ENCODE measurements at regions not wholly inside any gene's neighbourhood (a gene's known extent, or its start where the extent isn't known, plus 50 kb on each side); places are given as distances from the start of the nearest gene placed in this dataset.

DNA sequence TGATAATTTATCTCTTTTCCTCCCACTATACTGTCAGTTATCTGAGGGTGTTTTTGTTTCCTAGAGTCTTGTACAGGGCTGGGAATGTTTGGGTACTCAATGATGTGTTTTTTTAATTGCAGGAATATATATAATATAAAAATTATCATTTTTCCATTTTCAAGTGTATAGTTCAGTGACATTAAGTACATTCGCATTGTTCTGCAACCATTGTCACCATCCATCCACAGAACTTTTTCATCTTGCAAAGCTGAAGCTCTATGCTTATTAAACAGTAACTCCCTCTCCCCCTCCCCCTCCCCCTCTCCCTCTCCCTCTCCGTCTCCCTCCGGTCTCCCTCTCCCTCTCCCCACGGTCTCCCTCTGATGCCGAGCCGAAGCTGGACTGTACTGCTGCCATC is 93.0 kb upstream of the MANSC4 start:
- TF ChIP-seq ISL1 (CRISPR knock-in tag; IDR thresholded peaks at IDR 0.05) (no peak), ZFP3 (CRISPR knock-in tag; IDR thresholded peaks at IDR 0.05) (no peak), PPARA (CRISPR knock-in tag; IDR thresholded peaks at IDR 0.05; ENCODE audit: borderline replicate concordance) (no peak), ZFP30 (CRISPR knock-in tag; IDR thresholded peaks at IDR 0.05) (no peak), ESRRG (CRISPR knock-in tag; IDR thresholded peaks at IDR 0.05) (no peak), ZC3H10 (CRISPR knock-in tag; IDR thresholded peaks at IDR 0.05) (no peak), RARB (CRISPR knock-in tag; IDR thresholded peaks at IDR 0.05) (no peak), OSR1 (CRISPR knock-in tag; IDR thresholded peaks at IDR 0.05) (no peak), ARNTL (CRISPR knock-in tag; IDR thresholded peaks at IDR 0.05; ENCODE audit: borderline replicate concordance, low read depth) (no peak), TCF4 (CRISPR knock-in tag; IDR thresholded peaks at IDR 0.05; ENCODE audit: borderline replicate concordance) (no peak), CSDC2 (CRISPR knock-in tag; IDR thresholded peaks at IDR 0.05) (no peak), ZNF565 (CRISPR knock-in tag; conservative IDR thresholded peaks at IDR 0.05; ENCODE audit: low read depth) (no peak), ZNF70 (CRISPR knock-in tag; IDR thresholded peaks at IDR 0.05) (no peak)
- TF ChIP-seq, protein P1, sequence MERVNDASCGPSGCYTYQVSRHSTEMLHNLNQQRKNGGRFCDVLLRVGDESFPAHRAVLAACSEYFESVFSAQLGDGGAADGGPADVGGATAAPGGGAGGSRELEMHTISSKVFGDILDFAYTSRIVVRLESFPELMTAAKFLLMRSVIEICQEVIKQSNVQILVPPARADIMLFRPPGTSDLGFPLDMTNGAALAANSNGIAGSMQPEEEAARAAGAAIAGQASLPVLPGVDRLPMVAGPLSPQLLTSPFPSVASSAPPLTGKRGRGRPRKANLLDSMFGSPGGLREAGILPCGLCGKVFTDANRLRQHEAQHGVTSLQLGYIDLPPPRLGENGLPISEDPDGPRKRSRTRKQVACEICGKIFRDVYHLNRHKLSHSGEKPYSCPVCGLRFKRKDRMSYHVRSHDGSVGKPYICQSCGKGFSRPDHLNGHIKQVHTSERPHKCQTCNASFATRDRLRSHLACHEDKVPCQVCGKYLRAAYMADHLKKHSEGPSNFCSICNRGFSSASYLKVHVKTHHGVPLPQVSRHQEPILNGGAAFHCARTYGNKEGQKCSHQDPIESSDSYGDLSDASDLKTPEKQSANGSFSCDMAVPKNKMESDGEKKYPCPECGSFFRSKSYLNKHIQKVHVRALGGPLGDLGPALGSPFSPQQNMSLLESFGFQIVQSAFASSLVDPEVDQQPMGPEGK (CRISPR knock-in tag; IDR thresholded peaks at IDR 0.05; ENCODE audit: borderline replicate concordance), result no peak
- TF ChIP-seq, protein P2, sequence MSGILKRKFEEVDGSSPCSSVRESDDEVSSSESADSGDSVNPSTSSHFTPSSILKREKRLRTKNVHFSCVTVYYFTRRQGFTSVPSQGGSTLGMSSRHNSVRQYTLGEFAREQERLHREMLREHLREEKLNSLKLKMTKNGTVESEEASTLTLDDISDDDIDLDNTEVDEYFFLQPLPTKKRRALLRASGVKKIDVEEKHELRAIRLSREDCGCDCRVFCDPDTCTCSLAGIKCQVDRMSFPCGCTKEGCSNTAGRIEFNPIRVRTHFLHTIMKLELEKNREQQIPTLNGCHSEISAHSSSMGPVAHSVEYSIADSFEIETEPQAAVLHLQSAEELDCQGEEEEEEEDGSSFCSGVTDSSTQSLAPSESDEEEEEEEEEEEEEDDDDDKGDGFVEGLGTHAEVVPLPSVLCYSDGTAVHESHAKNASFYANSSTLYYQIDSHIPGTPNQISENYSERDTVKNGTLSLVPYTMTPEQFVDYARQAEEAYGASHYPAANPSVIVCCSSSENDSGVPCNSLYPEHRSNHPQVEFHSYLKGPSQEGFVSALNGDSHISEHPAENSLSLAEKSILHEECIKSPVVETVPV (CRISPR knock-in tag; IDR thresholded peaks at IDR 0.05), result no peak
- TF ChIP-seq, protein P3, sequence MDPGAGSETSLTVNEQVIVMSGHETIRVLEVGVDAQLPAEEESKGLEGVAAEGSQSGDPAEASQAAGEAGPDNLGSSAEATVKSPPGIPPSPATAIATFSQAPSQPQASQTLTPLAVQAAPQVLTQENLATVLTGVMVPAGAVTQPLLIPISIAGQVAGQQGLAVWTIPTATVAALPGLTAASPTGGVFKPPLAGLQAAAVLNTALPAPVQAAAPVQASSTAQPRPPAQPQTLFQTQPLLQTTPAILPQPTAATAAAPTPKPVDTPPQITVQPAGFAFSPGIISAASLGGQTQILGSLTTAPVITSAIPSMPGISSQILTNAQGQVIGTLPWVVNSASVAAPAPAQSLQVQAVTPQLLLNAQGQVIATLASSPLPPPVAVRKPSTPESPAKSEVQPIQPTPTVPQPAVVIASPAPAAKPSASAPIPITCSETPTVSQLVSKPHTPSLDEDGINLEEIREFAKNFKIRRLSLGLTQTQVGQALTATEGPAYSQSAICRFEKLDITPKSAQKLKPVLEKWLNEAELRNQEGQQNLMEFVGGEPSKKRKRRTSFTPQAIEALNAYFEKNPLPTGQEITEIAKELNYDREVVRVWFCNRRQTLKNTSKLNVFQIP (CRISPR knock-in tag; IDR thresholded peaks at IDR 0.05; ENCODE audit: borderline replicate concordance, low read depth), result no peak
- TF ChIP-seq, protein P4, sequence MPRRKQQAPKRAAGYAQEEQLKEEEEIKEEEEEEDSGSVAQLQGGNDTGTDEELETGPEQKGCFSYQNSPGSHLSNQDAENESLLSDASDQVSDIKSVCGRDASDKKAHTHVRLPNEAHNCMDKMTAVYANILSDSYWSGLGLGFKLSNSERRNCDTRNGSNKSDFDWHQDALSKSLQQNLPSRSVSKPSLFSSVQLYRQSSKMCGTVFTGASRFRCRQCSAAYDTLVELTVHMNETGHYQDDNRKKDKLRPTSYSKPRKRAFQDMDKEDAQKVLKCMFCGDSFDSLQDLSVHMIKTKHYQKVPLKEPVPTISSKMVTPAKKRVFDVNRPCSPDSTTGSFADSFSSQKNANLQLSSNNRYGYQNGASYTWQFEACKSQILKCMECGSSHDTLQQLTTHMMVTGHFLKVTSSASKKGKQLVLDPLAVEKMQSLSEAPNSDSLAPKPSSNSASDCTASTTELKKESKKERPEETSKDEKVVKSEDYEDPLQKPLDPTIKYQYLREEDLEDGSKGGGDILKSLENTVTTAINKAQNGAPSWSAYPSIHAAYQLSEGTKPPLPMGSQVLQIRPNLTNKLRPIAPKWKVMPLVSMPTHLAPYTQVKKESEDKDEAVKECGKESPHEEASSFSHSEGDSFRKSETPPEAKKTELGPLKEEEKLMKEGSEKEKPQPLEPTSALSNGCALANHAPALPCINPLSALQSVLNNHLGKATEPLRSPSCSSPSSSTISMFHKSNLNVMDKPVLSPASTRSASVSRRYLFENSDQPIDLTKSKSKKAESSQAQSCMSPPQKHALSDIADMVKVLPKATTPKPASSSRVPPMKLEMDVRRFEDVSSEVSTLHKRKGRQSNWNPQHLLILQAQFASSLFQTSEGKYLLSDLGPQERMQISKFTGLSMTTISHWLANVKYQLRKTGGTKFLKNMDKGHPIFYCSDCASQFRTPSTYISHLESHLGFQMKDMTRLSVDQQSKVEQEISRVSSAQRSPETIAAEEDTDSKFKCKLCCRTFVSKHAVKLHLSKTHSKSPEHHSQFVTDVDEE (CRISPR knock-in tag; IDR thresholded peaks at IDR 0.05), result no peak
- TF ChIP-seq, protein P5, sequence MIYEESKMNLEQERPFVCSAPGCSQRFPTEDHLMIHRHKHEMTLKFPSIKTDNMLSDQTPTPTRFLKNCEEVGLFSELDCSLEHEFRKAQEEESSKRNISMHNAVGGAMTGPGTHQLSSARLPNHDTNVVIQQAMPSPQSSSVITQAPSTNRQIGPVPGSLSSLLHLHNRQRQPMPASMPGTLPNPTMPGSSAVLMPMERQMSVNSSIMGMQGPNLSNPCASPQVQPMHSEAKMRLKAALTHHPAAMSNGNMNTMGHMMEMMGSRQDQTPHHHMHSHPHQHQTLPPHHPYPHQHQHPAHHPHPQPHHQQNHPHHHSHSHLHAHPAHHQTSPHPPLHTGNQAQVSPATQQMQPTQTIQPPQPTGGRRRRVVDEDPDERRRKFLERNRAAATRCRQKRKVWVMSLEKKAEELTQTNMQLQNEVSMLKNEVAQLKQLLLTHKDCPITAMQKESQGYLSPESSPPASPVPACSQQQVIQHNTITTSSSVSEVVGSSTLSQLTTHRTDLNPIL (CRISPR knock-in tag; IDR thresholded peaks at IDR 0.05; ENCODE audit: low read depth), result no peak
- ATAC-seq, result no peak

DNA sequence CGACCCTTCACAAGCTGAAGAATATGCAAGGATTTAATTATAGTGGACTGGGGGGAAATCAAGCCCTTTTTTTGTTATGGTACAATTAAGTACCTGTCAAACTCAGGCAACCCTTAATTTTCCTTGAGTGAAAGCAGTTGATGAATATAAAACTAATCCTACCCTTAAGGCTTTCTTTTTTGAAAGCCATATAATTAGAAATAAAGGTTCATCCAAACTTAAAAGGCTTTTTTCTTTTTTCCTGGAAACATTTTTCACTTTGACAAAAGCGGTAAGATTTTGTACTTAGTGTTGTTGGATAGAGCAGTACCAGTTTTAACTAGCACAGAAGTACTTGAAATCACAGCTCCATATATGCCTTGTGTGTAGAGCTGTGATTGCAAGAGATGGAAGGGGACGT is 91.9 kb upstream of the MANSC4 start:
- no peak for ATAC-seq
- TF ChIP-seq, protein P5 (CRISPR knock-in tag; IDR thresholded peaks at IDR 0.05; ENCODE audit: low read depth), result no peak
- no peak for TF ChIP-seq GLIS3 (CRISPR knock-in tag; IDR thresholded peaks at IDR 0.05)
- TF ChIP-seq ESRRG (CRISPR knock-in tag; IDR thresholded peaks at IDR 0.05), result no peak
- TF ChIP-seq ZFP3 (CRISPR knock-in tag; IDR thresholded peaks at IDR 0.05), result no peak
- no peak for TF ChIP-seq ARNTL (CRISPR knock-in tag; IDR thresholded peaks at IDR 0.05; ENCODE audit: borderline replicate concordance, low read depth)
- no peak for TF ChIP-seq CSDC2 (CRISPR knock-in tag; IDR thresholded peaks at IDR 0.05)
- no peak for TF ChIP-seq ZNF8 (CRISPR knock-in tag; IDR thresholded peaks at IDR 0.05)
- TF ChIP-seq PPARA (CRISPR knock-in tag; IDR thresholded peaks at IDR 0.05; ENCODE audit: borderline replicate concordance), result no peak
- TF ChIP-seq, protein P1 (CRISPR knock-in tag; IDR thresholded peaks at IDR 0.05; ENCODE audit: borderline replicate concordance), result no peak
- no peak for TF ChIP-seq SNAI2 (CRISPR knock-in tag; IDR thresholded peaks at IDR 0.05)
